HG02840 (cell line): ENCODE measurements at regions not wholly inside any gene's neighbourhood (a gene's known extent, or its start where the extent isn't known, plus 50 kb on each side); places are given as distances from the start of the nearest gene placed in this dataset.

Source experiments
- ATAC-seq: cut with Tn5 transposase; IDR thresholded peaks from one replicate; pipeline ENCODE4 v1.9.1; 2021; ENCODE audit warnings: mild to moderate bottlenecking, moderate library complexity, moderate number of reproducible peaks; ENCODE audit not compliant: unreplicated experiment, low FRiP score

- ATAC-seq: no peak
These were observed 109.0 kb upstream of the STARD3NL start for GRCh38 chr7:38069052-38069451.

- ATAC-seq: no peak
These were observed 107.3 kb upstream of the STARD3NL start for GRCh38 chr7:38070718-38071117.

DNA sequence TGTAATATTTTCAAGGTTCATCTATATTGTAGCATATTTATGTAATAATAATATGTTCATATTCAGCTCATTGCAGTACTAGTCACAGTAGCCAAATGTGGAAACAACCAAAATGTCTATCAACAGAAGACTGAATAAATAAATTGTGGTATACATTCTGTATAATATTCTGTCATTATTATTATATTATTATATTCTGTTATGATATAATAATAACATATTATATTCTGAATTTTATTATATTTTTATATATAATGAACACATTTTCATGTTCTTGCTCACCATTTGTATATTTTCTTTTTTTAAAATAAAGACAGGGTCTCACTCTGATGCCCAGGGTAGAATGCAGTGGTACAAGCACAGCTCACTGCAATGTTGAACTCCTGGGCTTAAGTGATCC lies 91.2 kb upstream of the STARD3NL start:
- no peak for ATAC-seq

DNA sequence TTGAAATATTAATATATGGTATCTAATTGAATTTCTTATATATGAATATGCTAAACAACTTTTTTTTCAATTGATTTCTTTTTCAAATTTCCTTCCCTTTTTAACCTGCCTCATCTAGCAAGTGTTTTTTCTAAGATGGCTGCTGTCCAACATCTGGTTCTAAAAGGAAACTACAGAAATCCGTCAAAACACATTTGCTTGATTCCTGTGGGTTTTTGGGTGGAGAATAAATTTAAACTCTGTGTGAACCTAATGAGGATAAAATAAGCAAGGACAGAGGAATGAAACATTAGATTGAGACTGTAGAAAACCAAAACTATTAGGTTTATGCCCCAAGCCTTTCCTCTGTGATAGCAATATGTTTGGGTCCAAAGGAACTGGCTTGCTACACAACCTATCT lies 75.5 kb upstream of the STARD3NL start:
- no peak for ATAC-seq

GRCh38 chr7:38105874-38106483 lies 72.1 kb upstream of the STARD3NL start:
- no peak for ATAC-seq

DNA sequence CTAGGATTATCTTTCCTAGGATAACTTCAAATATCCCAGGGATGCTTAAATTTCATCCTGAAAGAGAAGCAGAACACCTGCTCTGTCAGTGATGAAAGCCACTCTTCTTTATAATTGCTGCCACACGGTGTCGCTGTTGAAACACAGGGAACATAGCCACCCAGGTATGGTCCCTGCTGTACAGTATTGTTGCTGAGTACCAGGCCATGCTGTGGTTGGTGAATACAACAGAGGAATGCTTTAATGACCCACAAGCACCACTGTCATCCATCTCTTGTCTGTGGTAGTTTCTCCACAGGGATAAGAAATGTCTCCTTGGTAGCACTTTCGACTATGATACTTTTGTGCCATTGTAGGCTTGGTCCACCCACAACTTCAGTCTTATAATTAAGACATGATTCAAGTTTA lies 70.6 kb upstream of the STARD3NL start:
- peak; percentile 67 for ATAC-seq

GRCh38 chr7:38112075-38112474 lies 66.0 kb upstream of the STARD3NL start:
- no peak for ATAC-seq

DNA sequence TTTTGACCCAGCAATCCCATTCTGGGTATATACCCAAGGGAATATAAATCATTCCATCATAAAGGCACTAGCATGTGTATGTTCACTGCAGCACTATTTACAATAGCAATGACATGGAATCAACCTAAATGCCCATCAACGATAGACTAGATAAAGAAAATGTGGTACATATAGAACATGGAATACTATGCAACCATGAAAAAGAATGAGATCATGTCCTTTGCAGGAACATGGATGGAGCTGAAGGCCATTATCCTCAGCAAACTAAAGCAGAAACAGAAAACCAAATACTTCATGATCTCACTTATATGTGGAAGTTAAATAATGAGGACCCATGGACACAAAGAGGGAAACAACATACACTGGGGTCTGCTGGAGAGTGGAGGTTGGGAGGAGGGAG lies 58.0 kb upstream of the STARD3NL start:
- no peak for ATAC-seq

GRCh38 chr7:38122501-38122900 lies 55.5 kb upstream of the STARD3NL start:
- no peak for ATAC-seq

- ATAC-seq: no peak
These were observed 54.6 kb upstream of the STARD3NL start for GRCh38 chr7:38123494-38123893.

DNA sequence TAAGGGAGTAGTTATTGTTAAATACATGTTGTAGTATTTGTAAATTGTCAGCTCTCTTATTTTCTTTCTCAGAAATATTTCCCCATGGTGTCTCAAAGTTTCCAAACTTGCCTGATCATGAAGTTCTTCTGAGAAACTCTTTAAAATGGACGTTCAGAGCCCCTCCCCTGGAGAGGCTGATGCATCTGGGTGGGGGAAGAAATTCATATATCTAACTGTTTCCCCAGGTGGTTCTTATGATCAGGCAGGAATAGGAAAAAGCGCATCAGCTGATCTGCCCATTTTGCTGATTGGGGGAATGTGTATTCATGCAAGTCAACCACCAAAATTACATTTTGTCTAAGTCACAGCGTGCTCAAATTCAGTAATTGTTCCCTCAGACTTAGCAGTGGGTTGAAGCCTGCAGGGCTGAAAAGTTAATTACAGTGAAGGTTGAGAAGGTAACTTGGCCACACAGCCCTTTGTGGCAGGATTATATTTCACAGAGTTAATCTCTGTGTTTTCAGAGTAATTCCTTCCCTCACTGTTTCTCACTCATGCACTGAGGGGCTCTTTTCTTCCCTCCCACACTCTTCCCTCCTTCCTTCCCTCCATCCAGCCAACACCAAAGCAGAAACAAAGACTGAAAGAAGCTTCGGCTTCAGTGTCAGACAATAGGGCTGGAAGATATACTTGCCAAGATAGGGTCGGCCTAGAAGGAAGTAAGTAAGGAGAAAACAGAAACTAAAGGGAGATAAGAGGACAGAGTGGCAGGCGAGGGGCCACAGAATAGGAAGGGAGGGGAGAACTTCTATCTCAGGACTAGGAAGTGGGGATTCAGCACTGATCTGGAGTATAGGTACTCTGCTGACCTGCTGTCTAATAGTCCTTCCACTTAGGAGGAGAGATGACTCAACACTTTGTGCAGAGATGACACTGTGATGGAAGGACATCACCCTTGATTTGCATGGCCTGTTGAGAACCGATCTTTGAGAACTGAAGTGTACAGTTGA lies 50.5 kb upstream of the STARD3NL start:
- ATAC-seq: no peak
